ENCODE measurements at regions not wholly inside any gene's neighbourhood (a gene's known extent, or its start where the extent isn't known, plus 50 kb on each side); places are given as distances from the start of the nearest gene placed in this dataset.

- Mint-ChIP-seq H3K36me3 (no peaks in the 10 kb centered on the region), H3K27me3 (no peaks in the 10 kb centered on the region), H3K9me3 (peaks cover 0 to 8% (median 0%) of the 10 kb centered on the region in 3 donors), H3K4me3 (no peak overlapping the region), H3K4me1 (no peaks in the 10 kb centered on the region), H3K27ac (no peak overlapping the region)
- H3K36me3 ChIP-seq (ENCODE audit: control insufficient read depth in 2 of 2, extremely low read depth in 1 of 2, insufficient read depth in 1 of 2, low read length in 1 of 2) = no peaks in the 10 kb centered on the region
- no CpG with 5 or more reads among the region's 1 CpG for WGBS (ENCODE audit: insufficient coverage)
- H3K27ac ChIP-seq (ENCODE audit: low read length) = no peak overlapping the region
- CTCF ChIA-PET = no interaction called here
- no peaks in the 10 kb centered on the region for H3K27me3 ChIP-seq (replicated peaks in 1 of 2; ENCODE audit: control insufficient read depth in 2 of 2, extremely low read depth in 1 of 2, insufficient read depth in 2 of 2, low read length in 1 of 2)
- H3K4me3 ChIP-seq (ENCODE audit: control insufficient read depth in 1 of 2, extremely low read depth in 1 of 2, low read length in 1 of 2) = no peak overlapping the region
- DNase-seq (no peak), ATAC-seq (replicated peaks in 1 of 4) (no peak)
- no peaks in the 10 kb centered on the region for H3K4me1 ChIP-seq (ENCODE audit: control insufficient read depth in 1 of 2, extremely low read depth in 1 of 2, insufficient read depth in 2 of 2, low read length in 2 of 2)
- no peaks in the 10 kb centered on the region for H3K9me3 ChIP-seq
- POLR2A ChIA-PET = no interaction called here
Observed at GRCh38 chr13:72127031-72127430, 260.0 kb upstream of the DACH1 start.

- DNase-seq (no peak), ATAC-seq (replicated peaks in 1 of 4) (no peak)
- H3K9me3 Mint-ChIP-seq = peaks cover 0 to 8% (median 0%) of the 10 kb centered on the region in 3 donors
- CTCF ChIA-PET = no interaction called here
- no peaks in the 10 kb centered on the region for H3K4me1 Mint-ChIP-seq
- WGBS (ENCODE audit: insufficient coverage) = no CpG with 5 or more reads among the region's 2 CpGs
- Histone ChIP-seq H3K27me3 (replicated peaks in 1 of 2; ENCODE audit: control insufficient read depth in 2 of 2, extremely low read depth in 1 of 2, insufficient read depth in 2 of 2, low read length in 1 of 2) (no peaks in the 10 kb centered on the region), H3K4me3 (ENCODE audit: control insufficient read depth in 1 of 2, extremely low read depth in 1 of 2, low read length in 1 of 2) (no peak overlapping the region), H3K4me1 (ENCODE audit: control insufficient read depth in 1 of 2, extremely low read depth in 1 of 2, insufficient read depth in 2 of 2, low read length in 2 of 2) (no peaks in the 10 kb centered on the region), H3K9me3 (no peaks in the 10 kb centered on the region), H3K27ac (ENCODE audit: low read length) (no peak overlapping the region), H3K36me3 (ENCODE audit: control insufficient read depth in 2 of 2, extremely low read depth in 1 of 2, insufficient read depth in 1 of 2, low read length in 1 of 2) (no peaks in the 10 kb centered on the region)
- H3K4me3 Mint-ChIP-seq = no peak overlapping the region
- H3K27ac Mint-ChIP-seq = no peak overlapping the region
- POLR2A ChIA-PET = no interaction called here
- no peaks in the 10 kb centered on the region for H3K27me3 Mint-ChIP-seq
- H3K36me3 Mint-ChIP-seq = no peaks in the 10 kb centered on the region
Observed at GRCh38 chr13:72126424-72126823, 259.4 kb upstream of the DACH1 start.

- Histone ChIP-seq H3K36me3 (ENCODE audit: control insufficient read depth in 2 of 2, extremely low read depth in 1 of 2, insufficient read depth in 1 of 2, low read length in 1 of 2) (no peaks in the 10 kb centered on the region), H3K9me3 (no peaks in the 10 kb centered on the region), H3K4me3 (ENCODE audit: control insufficient read depth in 1 of 2, extremely low read depth in 1 of 2, low read length in 1 of 2) (no peak overlapping the region), H3K4me1 (ENCODE audit: control insufficient read depth in 1 of 2, extremely low read depth in 1 of 2, insufficient read depth in 2 of 2, low read length in 2 of 2) (no peaks in the 10 kb centered on the region), H3K27ac (ENCODE audit: low read length) (no peak overlapping the region), H3K27me3 (replicated peaks in 1 of 2; ENCODE audit: control insufficient read depth in 2 of 2, extremely low read depth in 1 of 2, insufficient read depth in 2 of 2, low read length in 1 of 2) (no peaks in the 10 kb centered on the region)
- WGBS (ENCODE audit: insufficient coverage) = no CpG with 5 or more reads among the region's 3 CpGs
- Mint-ChIP-seq H3K4me3 (no peak overlapping the region), H3K27ac (no peak overlapping the region), H3K36me3 (no peaks in the 10 kb centered on the region), H3K9me3 (peaks cover 0 to 8% (median 0%) of the 10 kb centered on the region in 3 donors), H3K27me3 (no peaks in the 10 kb centered on the region), H3K4me1 (no peaks in the 10 kb centered on the region)
- ATAC-seq (replicated peaks in 1 of 4) = no peak
- CTCF ChIA-PET = no interaction called here
- DNase-seq = no peak
- POLR2A ChIA-PET = no interaction called here
Observed at GRCh38 chr13:72125561-72125960, 258.6 kb upstream of the DACH1 start.

GRCh38 chr13:72122661-72123255, 255.8 kb upstream of the DACH1 start:
- no peaks in the 10 kb centered on the region for H3K9me3 Mint-ChIP-seq
- 11% methylated on average over 1 of the region's 3 CpGs for WGBS (ENCODE audit: insufficient coverage)

GRCh38 chr13:72121466-72121865, 254.5 kb upstream of the DACH1 start:
- no peaks in the 10 kb centered on the region for H3K27me3 Mint-ChIP-seq
- H3K27ac ChIP-seq (ENCODE audit: low read length) = no peak overlapping the region
- WGBS (ENCODE audit: insufficient coverage) = no CpG with 5 or more reads among the region's 3 CpGs
- no peaks in the 10 kb centered on the region for H3K36me3 ChIP-seq (ENCODE audit: control insufficient read depth in 2 of 2, extremely low read depth in 1 of 2, insufficient read depth in 1 of 2, low read length in 1 of 2)
- ChIA-PET POLR2A (no interaction called here), CTCF (no interaction called here)
- ATAC-seq (replicated peaks in 1 of 4) (no peak), DNase-seq (no peak)
- no peaks in the 10 kb centered on the region for H3K4me1 ChIP-seq (ENCODE audit: control insufficient read depth in 1 of 2, extremely low read depth in 1 of 2, insufficient read depth in 2 of 2, low read length in 2 of 2)
- no peaks in the 10 kb centered on the region for H3K27me3 ChIP-seq (replicated peaks in 1 of 2; ENCODE audit: control insufficient read depth in 2 of 2, extremely low read depth in 1 of 2, insufficient read depth in 2 of 2, low read length in 1 of 2)
- H3K4me1 Mint-ChIP-seq = no peaks in the 10 kb centered on the region
- H3K4me3 Mint-ChIP-seq = no peak overlapping the region
- no peak overlapping the region for H3K27ac Mint-ChIP-seq
- H3K9me3 ChIP-seq = no peaks in the 10 kb centered on the region
- H3K4me3 ChIP-seq (ENCODE audit: control insufficient read depth in 1 of 2, extremely low read depth in 1 of 2, low read length in 1 of 2) = no peak overlapping the region
- no peaks in the 10 kb centered on the region for H3K36me3 Mint-ChIP-seq
- H3K9me3 Mint-ChIP-seq = peaks cover 0 to 4% (median 0%) of the 10 kb centered on the region in 3 donors

More at GRCh38 chr13:72122661-72123255, 255.8 kb upstream of the DACH1 start:
- Mint-ChIP-seq H3K4me3 (no peak overlapping the region), H3K27ac (no peak overlapping the region), H3K27me3 (no peaks in the 10 kb centered on the region), H3K36me3 (no peaks in the 10 kb centered on the region), H3K4me1 (no peaks in the 10 kb centered on the region)
- DNase-seq = no peak
- H3K4me3 ChIP-seq (ENCODE audit: control insufficient read depth in 1 of 2, extremely low read depth in 1 of 2, low read length in 1 of 2) = no peak overlapping the region
- ATAC-seq (replicated peaks in 1 of 4) = no peak
- no peaks in the 10 kb centered on the region for H3K27me3 ChIP-seq (replicated peaks in 1 of 2; ENCODE audit: control insufficient read depth in 2 of 2, extremely low read depth in 1 of 2, insufficient read depth in 2 of 2, low read length in 1 of 2)
- no peaks in the 10 kb centered on the region for H3K36me3 ChIP-seq (ENCODE audit: control insufficient read depth in 2 of 2, extremely low read depth in 1 of 2, insufficient read depth in 1 of 2, low read length in 1 of 2)
- ChIA-PET POLR2A (no interaction called here), CTCF (interaction anchor here in 1 of 2 donors (0.6 kb wide), 1 partner anchor 495 kb away, joined by 6 read pairs; no protein-coding TSS in a partner anchor)
- H3K4me1 ChIP-seq (ENCODE audit: control insufficient read depth in 1 of 2, extremely low read depth in 1 of 2, insufficient read depth in 2 of 2, low read length in 2 of 2) = no peaks in the 10 kb centered on the region
- no peaks in the 10 kb centered on the region for H3K9me3 ChIP-seq
- no peak overlapping the region for H3K27ac ChIP-seq (ENCODE audit: low read length)

- ATAC-seq (replicated peaks in 1 of 4) = no peak
- H3K4me1 Mint-ChIP-seq = no peaks in the 10 kb centered on the region
- WGBS (ENCODE audit: insufficient coverage) = no CpG with 5 or more reads among the region's 2 CpGs
- no peaks in the 10 kb centered on the region for H3K36me3 ChIP-seq (ENCODE audit: control insufficient read depth in 2 of 2, extremely low read depth in 1 of 2, insufficient read depth in 1 of 2, low read length in 1 of 2)
- H3K27me3 Mint-ChIP-seq = no peaks in the 10 kb centered on the region
- no peaks in the 10 kb centered on the region for H3K36me3 Mint-ChIP-seq
- no peak overlapping the region for H3K4me3 ChIP-seq (ENCODE audit: control insufficient read depth in 1 of 2, extremely low read depth in 1 of 2, low read length in 1 of 2)
- no peak overlapping the region for H3K27ac Mint-ChIP-seq
- no peak overlapping the region for H3K4me3 Mint-ChIP-seq
- no peak overlapping the region for H3K27ac ChIP-seq (ENCODE audit: low read length)
- no peaks in the 10 kb centered on the region for H3K9me3 ChIP-seq
- DNase-seq = no peak
- H3K4me1 ChIP-seq (ENCODE audit: control insufficient read depth in 1 of 2, extremely low read depth in 1 of 2, insufficient read depth in 2 of 2, low read length in 2 of 2) = no peaks in the 10 kb centered on the region
- CTCF ChIA-PET = no interaction called here
- no peaks in the 10 kb centered on the region for H3K27me3 ChIP-seq (replicated peaks in 1 of 2; ENCODE audit: control insufficient read depth in 2 of 2, extremely low read depth in 1 of 2, insufficient read depth in 2 of 2, low read length in 1 of 2)
- POLR2A ChIA-PET = interaction anchor here in 1 of 2 donors (0.5 kb wide), 1 partner anchor 49 kb away, joined by 3 read pairs; no protein-coding TSS in a partner anchor
- peaks cover 0 to 4% (median 4%) of the 10 kb centered on the region in 3 donors for H3K9me3 Mint-ChIP-seq
Observed at GRCh38 chr13:72120632-72121031, 253.6 kb upstream of the DACH1 start.

- no peak overlapping the region for H3K27ac ChIP-seq (ENCODE audit: low read length)
- 75% methylated on average over 1 of the region's 2 CpGs for WGBS (ENCODE audit: insufficient coverage)
- ATAC-seq (replicated peaks in 1 of 4) = no peak
- no peak overlapping the region for H3K4me3 Mint-ChIP-seq
- no peaks in the 10 kb centered on the region for H3K36me3 Mint-ChIP-seq
- H3K27ac Mint-ChIP-seq = no peak overlapping the region
- H3K9me3 ChIP-seq = no peaks in the 10 kb centered on the region
- CTCF ChIA-PET = interaction anchor here in 1 of 2 donors (0.6 kb wide), 1 partner anchor 53 kb away, joined by 4 read pairs; no protein-coding TSS in a partner anchor
- H3K4me1 ChIP-seq (ENCODE audit: control insufficient read depth in 1 of 2, extremely low read depth in 1 of 2, insufficient read depth in 2 of 2, low read length in 2 of 2) = no peaks in the 10 kb centered on the region
- H3K27me3 Mint-ChIP-seq = no peaks in the 10 kb centered on the region
- DNase-seq = no peak
- H3K27me3 ChIP-seq (replicated peaks in 1 of 2; ENCODE audit: control insufficient read depth in 2 of 2, extremely low read depth in 1 of 2, insufficient read depth in 2 of 2, low read length in 1 of 2) = no peaks in the 10 kb centered on the region
- POLR2A ChIA-PET = no interaction called here
- H3K9me3 Mint-ChIP-seq = peaks cover 2 to 8% (median 6%) of the 10 kb centered on the region in 3 donors
- no peaks in the 10 kb centered on the region for H3K36me3 ChIP-seq (ENCODE audit: control insufficient read depth in 2 of 2, extremely low read depth in 1 of 2, insufficient read depth in 1 of 2, low read length in 1 of 2)
- H3K4me3 ChIP-seq (ENCODE audit: control insufficient read depth in 1 of 2, extremely low read depth in 1 of 2, low read length in 1 of 2) = no peak overlapping the region
- no peaks in the 10 kb centered on the region for H3K4me1 Mint-ChIP-seq
Observed at GRCh38 chr13:72113931-72114330, 246.9 kb upstream of the DACH1 start.
